HG03460 (cell line): ENCODE measurements at regions not wholly inside any gene's neighbourhood (a gene's known extent, or its start where the extent isn't known, plus 50 kb on each side); places are given as distances from the start of the nearest gene placed in this dataset.

Experiments used
- ATAC-seq: cut with Tn5 transposase; IDR thresholded peaks from one replicate; pipeline ENCODE4 v1.9.1; 2021; ENCODE audit not compliant: unreplicated experiment

DNA sequence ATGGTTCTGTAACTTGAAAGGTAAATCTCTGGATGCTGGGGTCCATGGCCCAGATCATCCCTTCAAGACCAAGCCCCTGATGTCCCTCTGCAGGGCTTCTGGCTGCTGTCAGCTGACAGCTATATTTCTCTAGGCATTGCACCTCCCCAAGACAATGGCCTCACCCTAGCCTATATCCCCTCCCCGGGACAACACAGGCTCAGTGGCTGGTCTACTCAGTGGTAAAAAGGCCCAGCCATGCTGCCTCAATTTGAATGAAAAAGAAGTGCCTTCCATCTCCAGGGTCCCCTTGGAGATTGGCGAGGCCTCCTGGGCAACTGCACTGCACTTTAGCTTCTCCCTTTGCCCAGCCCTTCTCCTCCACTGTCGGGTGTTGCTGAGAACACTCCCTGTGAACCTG, 602.8 kb downstream of the CDH26 start:
- no peak for ATAC-seq

DNA sequence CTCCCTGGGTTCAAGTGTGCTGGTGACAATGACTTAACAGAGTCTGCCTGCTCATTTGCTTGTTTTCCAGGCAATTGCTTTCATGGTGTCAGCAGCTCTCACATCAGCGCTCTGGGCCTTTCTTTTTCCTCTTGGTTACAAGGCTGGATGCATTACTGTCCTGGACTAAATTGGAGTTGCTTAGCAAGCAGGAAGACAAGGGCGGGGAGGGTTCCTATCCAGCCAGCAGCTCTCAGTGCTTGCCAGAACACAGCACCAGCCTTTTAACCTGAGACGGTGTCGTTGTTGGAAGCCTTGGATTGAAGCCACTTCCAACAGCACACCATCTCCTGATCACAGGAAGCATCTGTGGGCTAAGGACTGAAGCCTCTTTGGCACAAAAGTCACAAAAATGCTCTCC, 606.9 kb downstream of the CDH26 start:
- ATAC-seq, result no peak

DNA sequence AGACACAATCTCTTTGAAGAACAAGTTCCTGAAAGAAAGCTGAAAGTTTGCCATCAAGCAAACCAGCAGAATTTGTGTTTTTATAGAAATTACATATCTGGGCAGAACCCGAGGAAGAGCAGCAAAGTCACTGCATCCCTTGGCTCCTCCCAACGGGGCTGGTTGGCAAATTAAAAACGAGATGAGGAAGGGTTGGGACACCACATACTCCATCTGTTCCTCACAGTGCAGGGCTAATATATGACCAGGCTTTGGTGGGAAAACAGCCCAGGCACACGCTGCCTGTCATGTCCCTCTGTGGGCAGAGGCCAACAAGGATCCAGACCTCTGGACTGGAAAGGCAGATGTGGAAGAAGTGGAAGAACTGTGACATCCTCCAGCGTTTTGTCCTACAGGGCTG, 607.3 kb downstream of the CDH26 start:
- no peak for ATAC-seq

DNA sequence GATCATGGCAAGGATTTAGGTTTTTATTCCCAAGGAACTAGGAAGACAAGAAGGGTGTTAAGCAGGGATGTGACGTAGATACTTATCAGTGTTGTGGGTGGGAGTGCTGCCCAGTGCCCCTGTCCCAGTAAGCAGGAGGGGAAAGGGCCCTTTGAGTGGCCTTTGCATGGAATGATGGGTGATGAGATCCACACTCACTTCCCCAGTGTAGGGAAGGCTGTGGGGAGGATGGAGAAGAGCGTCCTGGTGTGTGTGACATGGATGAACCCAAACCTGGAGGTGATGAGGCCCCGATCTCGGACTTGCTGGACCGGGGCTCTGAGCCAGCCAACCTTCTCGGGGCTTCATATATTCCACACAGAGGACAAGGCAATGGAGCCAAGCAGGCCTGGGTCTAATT, 610.9 kb downstream of the CDH26 start:
- ATAC-seq, result no peak

DNA sequence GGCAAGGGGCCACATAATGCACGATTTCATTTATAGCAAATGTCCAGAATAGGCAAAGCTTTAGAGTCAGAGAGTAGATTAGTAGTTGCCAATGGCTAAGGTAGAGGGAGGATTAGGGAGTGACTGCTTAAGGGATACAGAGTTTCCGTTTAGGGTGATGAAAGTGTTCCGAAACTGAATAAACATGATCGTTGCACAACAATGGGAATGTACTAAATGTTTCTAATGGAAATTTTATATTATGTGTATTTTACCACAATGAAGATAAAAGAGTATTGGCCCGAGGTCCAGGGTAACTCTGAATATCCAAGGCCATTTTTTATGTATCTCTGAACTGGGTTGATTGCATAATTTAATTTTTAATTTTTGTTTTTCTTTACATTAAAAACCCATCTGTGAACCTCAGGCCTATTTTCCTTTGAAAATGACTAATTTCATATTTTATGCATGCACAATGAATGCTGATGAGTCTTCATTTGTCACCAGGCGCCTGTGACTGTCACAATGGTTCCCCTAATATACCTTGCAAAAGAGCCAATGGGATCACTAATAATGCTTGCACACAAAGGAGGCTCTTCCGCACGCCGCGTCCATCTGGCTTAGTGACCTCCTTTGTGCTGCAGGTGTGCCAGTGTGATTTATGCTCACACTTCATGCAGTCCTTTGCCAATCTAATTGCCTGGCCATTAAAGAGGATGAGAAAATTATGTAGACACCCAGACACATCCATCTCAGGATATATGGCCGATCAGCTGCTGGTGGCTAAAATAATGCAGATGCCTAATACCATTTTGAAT, 612.5 kb downstream of the CDH26 start:
- ATAC-seq, result no peak

DNA sequence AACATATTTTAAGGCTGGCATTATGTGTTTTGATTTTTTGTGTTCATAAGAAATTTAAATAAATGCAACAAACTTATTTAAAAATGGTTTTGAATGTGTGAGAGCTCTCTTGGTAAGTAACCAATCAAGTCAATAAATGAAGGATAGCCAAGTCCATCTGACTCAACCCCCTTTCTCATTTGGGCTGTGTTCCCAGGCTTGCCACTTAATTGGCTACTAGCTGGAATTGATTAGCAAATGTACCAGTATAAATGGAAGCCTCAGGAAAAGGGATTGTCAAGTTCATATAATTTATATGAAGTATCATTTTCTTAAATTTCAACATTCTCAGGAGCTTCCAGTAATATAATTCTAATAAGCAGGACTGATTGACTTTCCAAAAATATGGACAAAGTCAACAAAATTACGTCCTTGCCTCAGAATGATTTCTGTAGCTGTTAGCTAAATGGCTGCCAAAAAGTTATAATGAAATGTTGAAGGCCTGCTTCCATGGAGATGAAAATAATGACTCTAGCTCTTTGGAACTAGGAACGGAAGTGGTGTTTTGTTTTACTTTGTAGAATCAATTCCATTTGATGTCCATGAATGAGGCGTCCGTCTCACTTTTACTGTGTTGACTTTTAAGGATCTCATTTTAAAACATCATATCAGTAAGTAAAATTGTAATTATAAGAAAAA, 614.9 kb downstream of the CDH26 start:
- no peak for ATAC-seq

DNA sequence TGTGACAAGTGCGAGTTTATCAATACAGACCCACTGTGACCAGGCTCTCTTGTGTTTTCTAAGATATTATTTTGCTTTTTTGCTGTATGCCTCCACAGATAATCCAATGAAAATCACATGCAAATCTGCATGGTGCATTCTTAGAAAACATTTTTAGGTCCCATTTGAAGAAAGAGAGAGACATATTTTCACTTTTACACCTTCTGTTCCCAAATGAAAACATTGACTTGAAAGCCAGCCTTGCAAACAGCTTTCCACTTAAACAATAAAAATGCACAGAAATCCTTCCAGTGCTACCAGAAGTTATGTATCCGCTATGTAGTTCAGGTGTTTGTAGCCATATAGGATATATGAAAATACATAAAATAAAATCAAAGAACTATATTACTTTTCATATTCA, 618.0 kb downstream of the CDH26 start:
- no peak for ATAC-seq

DNA sequence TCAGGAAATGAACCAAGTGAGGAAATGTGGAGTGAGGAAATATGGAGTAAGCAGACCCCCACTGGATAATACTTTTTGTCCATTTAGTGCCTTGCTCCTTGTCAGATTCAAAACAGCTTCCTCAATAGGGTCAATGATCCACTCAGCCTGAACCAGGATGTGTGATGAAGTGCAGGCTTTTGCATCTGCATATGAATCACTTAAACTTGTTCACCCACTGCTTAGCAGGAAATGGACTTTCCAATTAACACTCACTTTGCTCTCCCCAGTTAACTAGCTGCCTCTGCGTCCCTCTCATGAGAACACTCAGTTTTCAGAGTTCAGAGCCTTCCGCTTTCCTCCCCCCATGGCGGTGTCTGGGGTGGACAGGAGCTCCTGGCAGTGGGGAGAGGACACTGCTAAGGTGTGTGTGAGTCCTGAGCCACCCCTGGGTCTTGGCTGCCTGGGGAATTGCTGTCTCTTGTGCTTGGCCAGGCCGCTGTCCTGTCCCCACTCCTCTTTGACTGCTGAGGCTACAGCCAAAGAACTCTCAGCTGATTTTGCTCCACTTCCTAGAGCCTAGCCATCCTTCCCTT, 621.8 kb downstream of the CDH26 start:
- ATAC-seq, result no peak

DNA sequence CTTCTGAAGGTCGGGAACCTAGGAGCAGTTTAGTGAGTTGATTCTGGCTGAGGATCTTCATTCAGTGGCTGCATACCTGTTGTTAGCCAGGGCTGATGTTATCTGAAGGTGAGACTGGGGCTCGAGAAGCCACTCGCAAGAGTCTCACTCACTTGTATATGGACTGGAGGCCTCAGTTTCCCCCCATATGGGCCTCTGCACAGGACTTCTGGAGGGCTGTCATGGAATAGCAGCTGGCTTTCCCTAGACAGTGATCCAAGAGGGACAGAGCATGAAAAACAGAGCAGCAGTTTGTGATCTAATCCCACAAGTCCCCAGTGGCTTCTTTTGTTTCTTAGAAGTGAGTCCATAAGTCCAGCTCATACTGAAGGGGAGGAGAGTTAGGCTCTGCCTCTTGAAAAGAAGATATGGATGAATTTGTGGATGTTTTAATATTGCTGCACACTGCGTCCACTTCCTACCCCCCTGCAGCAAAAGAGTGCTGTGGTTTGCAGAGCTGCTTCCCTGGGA, 623.4 kb downstream of the CDH26 start:
- ATAC-seq, result no peak

DNA sequence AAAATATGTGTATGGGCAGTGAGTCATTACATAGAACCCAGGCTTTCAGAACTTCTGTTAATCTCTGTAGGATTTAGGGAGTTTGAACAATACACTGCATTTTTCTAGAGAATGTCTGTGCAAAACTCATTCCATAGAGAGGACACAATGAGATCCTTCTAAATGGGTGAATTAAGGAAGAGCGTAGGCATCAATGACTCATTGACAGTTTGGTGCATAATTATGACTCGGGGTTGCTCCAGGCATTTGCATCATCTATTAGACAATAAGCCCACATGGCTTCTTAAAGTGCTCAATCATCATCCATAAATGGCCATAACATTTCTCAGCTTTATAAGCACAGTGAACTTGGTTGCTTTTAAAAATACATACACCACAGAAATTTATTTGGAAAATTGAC, 625.5 kb downstream of the CDH26 start:
- no peak for ATAC-seq

DNA sequence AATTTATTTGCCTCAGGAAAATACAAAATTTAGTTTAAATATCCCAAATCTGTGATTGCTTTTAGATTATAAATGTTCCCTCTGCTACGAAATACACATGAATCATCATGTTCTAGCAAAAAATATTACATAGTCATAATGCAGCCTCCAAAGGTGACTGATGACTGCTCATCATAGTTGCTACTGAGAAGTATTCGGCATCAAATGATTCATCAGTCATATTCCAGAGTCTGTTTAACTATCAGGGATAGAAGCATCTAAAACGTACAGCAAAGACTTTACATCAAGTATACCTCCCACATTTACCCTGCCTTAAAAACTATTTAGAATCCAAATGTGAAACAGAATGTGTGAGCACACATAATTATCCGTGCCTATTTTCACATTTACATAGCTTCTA, 626.0 kb downstream of the CDH26 start:
- ATAC-seq, result no peak

DNA sequence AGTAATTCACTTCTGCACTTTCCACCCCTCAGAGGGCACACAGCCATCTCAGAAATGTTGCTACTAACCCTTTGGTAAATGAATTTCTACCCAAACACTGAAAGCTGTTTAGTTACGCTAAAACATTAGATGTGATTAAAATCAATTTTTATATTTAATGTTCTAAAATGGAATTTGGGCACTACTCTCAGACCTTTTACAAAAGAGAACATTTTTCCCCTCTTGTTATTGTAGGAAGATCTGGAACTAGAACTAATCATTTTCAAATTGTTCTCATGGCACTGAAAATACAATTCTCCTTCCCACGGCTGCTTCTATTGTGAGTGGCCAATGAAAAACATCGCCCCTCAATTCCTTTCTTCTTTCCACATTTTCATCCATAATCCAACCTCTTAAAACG, 627.4 kb downstream of the CDH26 start:
- no peak for ATAC-seq

DNA sequence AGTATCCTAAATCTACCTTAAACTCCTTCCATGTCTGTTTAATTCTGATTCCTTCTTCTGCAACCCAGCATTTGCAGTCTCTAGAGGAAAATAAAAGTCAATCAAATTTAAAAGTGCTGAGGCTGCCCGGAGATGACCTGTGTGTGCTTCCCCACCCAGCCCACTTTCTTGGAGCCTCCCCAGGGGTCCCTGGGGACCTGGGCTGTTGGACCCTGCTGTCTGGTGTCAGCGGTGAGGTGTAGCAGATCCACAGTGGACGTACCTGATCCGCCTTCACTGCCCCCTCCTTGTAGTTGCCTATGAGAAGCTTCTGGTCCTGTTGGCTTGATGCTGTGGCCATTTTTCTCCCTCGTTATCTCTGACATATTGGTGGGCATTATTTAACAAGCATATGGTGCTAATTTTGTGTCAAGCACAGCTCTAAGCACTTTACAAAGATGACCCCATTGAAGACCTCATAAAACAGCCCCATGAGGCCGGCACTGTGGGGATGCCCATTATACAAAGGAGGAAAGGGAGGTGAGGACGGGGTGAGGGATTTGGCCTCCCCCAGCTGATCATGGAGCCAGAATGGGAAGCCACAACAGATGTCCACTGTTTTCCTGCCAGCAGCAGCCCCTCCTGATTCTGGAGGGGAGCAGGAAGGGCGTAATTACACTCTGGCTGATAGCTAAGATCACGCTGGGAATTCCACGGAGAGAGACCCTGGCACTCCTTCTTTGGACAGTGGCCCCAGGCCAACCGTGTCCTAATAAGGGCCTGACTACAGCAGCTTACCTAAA, 628.2 kb downstream of the CDH26 start:
- no peak for ATAC-seq

DNA sequence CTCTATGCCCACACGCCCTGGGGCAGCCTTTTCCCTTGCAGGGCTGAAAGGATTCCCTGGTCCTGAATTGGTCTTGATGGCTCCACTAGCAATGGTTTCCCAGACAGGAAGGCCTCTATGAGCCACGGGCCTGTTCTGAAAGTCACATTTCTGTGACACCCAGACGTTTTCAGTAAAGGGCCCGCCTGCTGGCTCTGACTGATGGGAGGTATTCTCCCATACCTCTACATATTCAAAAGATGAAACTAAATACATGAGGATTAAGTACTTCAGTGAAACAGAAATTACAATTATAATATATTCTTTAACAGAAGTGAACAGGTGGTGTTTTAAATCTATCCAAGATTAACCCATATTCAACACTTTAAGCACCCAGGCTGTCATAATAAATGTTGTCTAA, 629.8 kb downstream of the CDH26 start:
- ATAC-seq, result no peak

DNA sequence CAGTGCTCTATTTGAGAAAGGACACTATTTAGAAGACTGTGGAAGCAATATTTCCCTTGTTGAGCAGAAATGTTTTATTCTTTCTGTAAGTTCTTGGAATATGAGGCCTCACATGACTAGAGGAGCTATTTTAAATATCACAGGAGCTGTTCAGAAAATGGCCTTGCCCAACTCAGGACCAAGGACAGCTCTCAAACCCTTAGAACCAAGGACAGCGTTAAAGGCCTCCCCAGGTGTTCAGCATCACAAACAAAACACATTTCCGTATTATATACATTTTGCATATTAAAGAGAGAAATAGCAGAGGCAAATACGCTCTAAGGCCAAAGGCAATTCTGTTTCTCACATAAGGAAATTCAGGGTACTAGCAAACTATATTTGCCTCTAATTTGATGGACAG, 631.4 kb downstream of the CDH26 start:
- no peak for ATAC-seq

DNA sequence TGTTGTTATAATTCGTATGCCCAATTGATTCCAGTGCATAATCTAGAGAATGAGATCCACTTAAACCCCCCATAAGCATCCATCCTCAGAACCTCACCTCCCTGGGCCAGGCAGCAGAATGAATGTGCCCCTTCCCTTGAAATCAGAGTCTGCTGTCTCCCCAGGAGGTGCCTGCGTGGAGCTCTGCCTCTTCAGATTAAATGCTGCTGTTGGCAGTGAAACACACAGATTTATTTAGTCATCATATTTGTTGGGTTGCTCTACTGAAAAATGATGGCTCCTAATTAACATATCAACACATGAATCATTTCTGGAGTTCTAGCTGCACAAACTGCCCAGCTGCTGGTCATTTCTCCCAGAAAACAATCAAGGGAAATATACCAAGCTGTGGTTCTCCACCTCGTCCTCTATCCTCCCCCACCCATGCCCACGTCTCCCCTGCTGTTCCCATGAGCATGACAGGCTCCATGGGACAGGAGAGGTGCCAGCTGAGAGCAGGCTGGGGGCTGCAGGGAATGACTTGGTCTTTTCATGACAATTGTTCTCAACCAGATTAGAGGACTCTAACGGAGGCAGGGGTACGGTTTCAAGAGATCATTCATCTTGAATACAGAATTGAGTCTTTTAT, 633.1 kb downstream of the CDH26 start:
- no peak for ATAC-seq

DNA sequence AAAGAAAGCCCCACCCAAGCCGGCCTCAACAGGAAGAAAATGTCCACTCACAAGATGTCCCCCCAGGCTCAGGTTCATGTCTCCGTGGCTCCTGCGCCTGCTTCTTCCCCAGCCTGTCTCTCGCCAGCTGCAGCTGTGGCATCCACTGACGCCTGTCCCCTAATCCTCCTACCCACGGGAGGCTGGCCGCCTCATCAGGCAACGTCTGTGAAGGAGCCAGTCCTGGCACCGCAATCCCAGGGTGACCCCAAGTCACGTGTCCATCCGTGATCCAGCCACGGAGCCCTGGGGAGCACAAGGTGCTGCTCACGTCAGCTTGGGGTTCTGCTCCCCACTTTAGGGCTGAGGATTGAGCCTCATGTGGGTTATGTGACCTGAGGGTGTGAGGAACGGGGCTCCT, 640.3 kb downstream of the CDH26 start:
- ATAC-seq, result no peak

DNA sequence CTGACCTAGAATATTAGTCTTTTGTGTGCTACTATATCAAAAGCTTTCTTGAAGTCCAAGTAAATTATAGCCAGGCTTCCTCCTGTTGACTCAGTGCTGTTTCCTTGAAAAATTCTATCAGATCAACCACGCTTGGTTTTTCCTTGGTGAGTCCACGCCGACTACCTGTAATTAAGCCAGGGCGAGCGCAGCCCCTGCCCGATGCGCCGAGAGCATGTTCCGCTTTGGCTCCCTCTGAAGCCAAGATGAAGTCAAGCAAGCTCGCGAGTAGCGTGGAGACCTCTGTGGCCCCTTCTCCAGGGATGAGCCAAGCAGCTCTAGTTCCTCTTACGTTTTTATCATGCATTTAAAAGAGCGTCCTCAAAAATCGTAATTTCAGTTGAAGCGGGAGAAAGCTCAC, 641.2 kb downstream of the CDH26 start:
- no peak for ATAC-seq

DNA sequence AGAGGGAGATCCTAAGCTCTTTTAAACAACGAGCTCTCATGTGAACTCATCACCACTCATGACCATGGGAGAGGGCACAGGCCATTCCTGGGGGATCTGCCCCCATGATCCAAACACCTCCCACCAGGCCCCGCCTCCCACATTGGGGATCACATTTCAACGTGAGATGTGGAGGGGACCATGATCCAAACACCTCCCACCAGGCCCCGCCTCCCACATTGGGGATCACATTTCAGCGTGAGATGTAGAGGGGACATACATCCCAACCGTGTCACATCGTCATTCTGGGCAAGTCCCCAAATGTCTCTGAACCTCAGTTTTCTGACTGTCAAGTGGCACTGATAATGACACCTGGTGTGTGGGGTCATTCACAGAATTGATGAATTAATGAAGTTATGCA, 641.8 kb downstream of the CDH26 start:
- ATAC-seq, result no peak

DNA sequence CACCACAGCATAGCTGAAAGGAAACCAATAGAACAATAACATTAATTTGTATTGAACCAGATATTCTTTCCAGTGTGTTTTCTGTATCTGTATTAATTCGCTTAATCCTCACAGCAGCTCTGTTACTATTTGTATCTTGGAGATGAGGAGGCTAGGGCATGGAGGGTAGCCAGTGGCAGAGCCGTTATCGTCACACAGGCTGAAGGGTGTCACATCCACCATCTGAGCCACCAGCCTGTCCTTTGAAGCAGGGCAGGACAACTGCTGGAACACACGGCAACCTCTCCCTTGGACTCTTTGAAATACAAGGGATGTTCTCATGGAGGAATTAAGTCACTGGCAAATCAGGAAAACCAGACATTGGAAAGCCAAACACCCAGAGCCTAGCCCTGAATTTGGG, 628.0 kb upstream of the CDH4 start:
- no peak for ATAC-seq
